BJ (cell line): ENCODE measurements at regions not wholly inside any gene's neighbourhood (a gene's known extent, or its start where the extent isn't known, plus 50 kb on each side); places are given as distances from the start of the nearest gene placed in this dataset.

ENCODE experiments used
- CTCF ChIA-PET: fragments of 350-600 bp; formaldehyde crosslinking; extraction: SDS; loops from one replicate; lab custom pipeline; 2021; ENCODE audit warnings: antibody characterized with exemption, inconsistent platforms; lab: Yijun Ruan, JAX
- POLR2A ChIA-PET: fragments of 300-600 bp; sonication (Branson Sonifier 250); formaldehyde crosslinking; extraction: SDS; loops from one replicate; lab custom pipeline; 2021; ENCODE audit warnings: antibody characterized with exemption; lab: Charles Lee
- DNase-seq: peaks from one replicate; pipeline ENCODE4 v3.0.0-alpha.2; 2011; ENCODE audit warnings: low read depth
- H3K27me3 ChIP-seq: 2 replicates; pipeline ENCODE4 v1.6.0; 2011; ENCODE audit warnings: low read length; ENCODE audit not compliant: control insufficient read depth, insufficient read depth
- H3K36me3 ChIP-seq: 2 replicates; pipeline ENCODE4 v1.5.1; 2011; ENCODE audit warnings: low read length; ENCODE audit not compliant: control insufficient read depth, insufficient read depth
- H3K4me3 ChIP-seq: 2 replicates; pipeline ENCODE4 v1.5.1; 2011; ENCODE audit warnings: low read depth, mild to moderate bottlenecking, control low read depth, low read length
- CTCF ChIP-seq: IDR thresholded peaks from 2 replicates; pipeline ENCODE4 v1.5.1; 2011; ENCODE audit warnings: low read depth, mild to moderate bottlenecking, control low read depth, inconsistent platforms, low read length, moderate library complexity; ENCODE audit not compliant: insufficient read depth

- TF ChIP-seq CTCF, result no peak
- ChIA-PET CTCF (no interaction called here), POLR2A (no interaction called here)
- Histone ChIP-seq H3K27me3 (no peaks in the 10 kb centered on the region), H3K36me3 (no peaks in the 10 kb centered on the region), H3K4me3 (no peak overlapping the region)
- no peak for DNase-seq
Measured at GRCh38 chr10:10293041-10293440, 724.6 kb upstream of the CELF2 start.

DNA sequence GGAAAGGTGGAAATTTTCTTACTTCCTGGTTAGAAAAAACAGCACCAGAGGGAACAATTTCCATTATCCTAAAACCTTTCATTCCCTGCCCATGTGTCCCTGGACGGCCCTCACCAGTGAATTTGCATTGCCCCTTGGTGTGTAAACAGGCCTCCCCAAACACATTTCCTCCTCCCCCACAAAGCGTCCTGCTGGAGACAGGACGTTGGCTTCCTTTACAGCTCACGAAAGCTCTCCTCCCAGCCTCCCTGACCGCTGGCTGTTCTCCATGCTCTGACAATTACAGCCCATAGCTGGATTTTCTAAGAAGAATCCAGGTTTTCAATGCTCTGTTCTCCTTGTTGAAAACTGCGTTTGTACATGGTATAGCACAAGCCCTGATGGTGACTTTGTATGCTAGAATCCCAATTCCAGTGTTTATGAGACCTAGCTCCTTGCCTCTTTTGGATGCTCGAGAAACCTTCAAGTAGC lies 724.2 kb upstream of the CELF2 start:
- no peaks in the 10 kb centered on the region for H3K27me3 ChIP-seq
- CTCF ChIA-PET, result no interaction called here
- no peak for TF ChIP-seq CTCF
- no peak for DNase-seq
- POLR2A ChIA-PET, result no interaction called here
- H3K36me3 ChIP-seq, result no peaks in the 10 kb centered on the region
- H3K4me3 ChIP-seq, result no peak overlapping the region

DNA sequence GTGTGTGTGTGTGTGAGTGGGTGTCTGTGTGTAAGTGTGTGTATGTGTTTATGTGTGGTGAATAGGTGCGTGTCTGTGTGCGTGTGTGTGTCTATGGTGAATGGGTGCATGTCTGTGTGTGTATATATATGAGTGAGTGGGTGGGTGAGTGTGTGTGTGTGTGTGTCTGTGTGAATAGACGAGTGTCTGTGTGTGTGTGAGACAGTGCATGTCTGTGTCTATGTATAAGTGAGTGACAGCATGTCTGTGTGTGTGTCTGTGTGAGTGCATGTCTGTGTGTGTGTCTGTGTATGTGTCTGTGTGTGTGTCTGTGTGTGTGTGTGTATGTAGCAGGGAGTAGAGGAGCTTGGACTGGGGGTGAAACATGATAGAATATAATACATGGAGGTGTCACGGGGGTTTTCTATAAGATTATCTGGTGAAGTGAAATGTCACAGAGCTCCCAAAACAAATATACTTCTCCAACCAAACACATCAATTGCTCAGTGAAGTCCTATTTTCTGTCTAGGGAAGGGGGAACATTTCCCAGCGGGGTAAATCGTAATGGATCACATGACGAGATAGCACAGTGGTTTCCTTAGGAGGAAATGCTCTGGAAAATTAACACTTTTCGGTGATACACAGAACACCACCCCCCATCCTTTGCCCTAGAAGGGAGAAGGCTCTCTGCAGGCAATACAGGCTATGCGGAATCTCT lies 723.3 kb upstream of the CELF2 start:
- no peaks in the 10 kb centered on the region for H3K27me3 ChIP-seq
- ChIA-PET CTCF (no interaction called here), POLR2A (no interaction called here)
- H3K4me3 ChIP-seq, result no peak overlapping the region
- no peaks in the 10 kb centered on the region for H3K36me3 ChIP-seq
- no peak for DNase-seq
- TF ChIP-seq CTCF, result no peak

GRCh38 chr10:10294881-10295529 lies 722.7 kb upstream of the CELF2 start:
- H3K36me3 ChIP-seq, result no peaks in the 10 kb centered on the region
- ChIA-PET CTCF (no interaction called here), POLR2A (no interaction called here)
- TF ChIP-seq CTCF, result no peak
- no peak overlapping the region for H3K4me3 ChIP-seq
- H3K27me3 ChIP-seq, result no peaks in the 10 kb centered on the region
- DNase-seq, result no peak

GRCh38 chr10:10295537-10295936 lies 722.1 kb upstream of the CELF2 start:
- Histone ChIP-seq H3K27me3 (no peaks in the 10 kb centered on the region), H3K36me3 (no peaks in the 10 kb centered on the region), H3K4me3 (no peak overlapping the region)
- ChIA-PET CTCF (no interaction called here), POLR2A (no interaction called here)
- TF ChIP-seq CTCF, result no peak
- DNase-seq, result no peak
